Vagina (tissue), 2 donors: ENCODE measurements at regions not wholly inside any gene's neighbourhood (a gene's known extent, or its start where the extent isn't known, plus 50 kb on each side); places are given as distances from the start of the nearest gene placed in this dataset.

Source experiments
- CTCF ChIP-seq, 3 experiments: fragments of 450-650 bp in 2 of 3; fragments of 200-600 bp in 1 of 3; sonication (generic) in 1 of 3; IDR thresholded peaks; one replicate each; pipeline ENCODE4 v1.5.1; 2017 to 2019; ENCODE audit warnings: antibody characterized with exemption in 3 of 3, mild to moderate bottlenecking in 2 of 3, moderate library complexity in 2 of 3
- POLR2A ChIP-seq, 2 donors: fragments of 450-650 bp; IDR thresholded peaks; one replicate each; pipeline ENCODE4 v1.6.1; 2017; ENCODE audit warnings: antibody characterized with exemption in 2 of 2, mild to moderate bottlenecking in 2 of 2, moderate library complexity in 2 of 2

DNA sequence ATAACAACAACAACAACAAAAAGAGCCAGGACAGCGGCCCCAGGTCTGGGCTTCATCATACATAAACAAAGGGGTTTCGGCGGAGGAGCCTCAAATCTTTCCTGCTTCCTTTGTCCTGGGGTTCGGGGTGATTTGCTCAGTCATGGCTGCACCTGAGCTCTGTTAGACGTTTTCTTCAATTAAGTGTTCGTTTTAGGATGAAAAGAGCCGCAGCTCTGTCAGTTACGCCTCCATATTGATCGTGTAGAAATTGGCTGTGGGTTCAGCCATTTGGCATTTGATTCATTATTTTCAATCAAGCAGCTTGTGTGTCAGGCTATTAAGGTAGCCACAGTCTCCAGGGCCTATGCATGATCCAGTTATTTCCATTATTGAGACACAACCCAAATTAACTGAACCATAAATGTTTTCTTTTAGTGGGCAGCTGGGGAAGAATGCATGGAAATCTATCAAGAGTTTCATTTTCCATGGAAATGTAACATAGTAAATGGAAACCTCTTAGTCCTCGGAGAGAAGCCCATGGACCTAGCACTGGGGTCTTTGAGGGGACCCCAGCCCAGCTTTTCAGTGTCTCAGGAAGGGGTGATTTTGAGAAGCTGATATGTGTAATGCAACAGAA lies 370.0 kb upstream of the C1orf174 start:
- TF ChIP-seq CTCF (IDR thresholded peaks at IDR 0.05) (no peak), POLR2A (IDR thresholded peaks at IDR 0.05) (no peak)
